ENCODE measurements at regions not wholly inside any gene's neighbourhood (a gene's known extent, or its start where the extent isn't known, plus 50 kb on each side); places are given as distances from the start of the nearest gene placed in this dataset.
"Not testable (repeated sequence)": the region's sequence is repeated elsewhere in the genome, so short reads cannot be mapped to it uniquely, and the experiment has no call there.

- H3K9me3 Mint-ChIP-seq = no peaks in the 10 kb centered on the region
- ATAC-seq (no peak), DNase-seq (no peak)
- H3K27me3 Mint-ChIP-seq = no peaks in the 10 kb centered on the region
- H3K4me3 Mint-ChIP-seq = no peak overlapping the region
- no peak overlapping the region for H3K27ac Mint-ChIP-seq
- no peaks in the 10 kb centered on the region for H3K4me1 Mint-ChIP-seq
These were observed 304.3 kb upstream of the MEF2C start for GRCh38 chr5:89187268-89187667.

- ATAC-seq (no peak), DNase-seq (no peak)
- no peak overlapping the region for H3K27ac Mint-ChIP-seq
- peaks cover 7% of the 10 kb centered on the region for H3K27me3 Mint-ChIP-seq
- H3K4me1 Mint-ChIP-seq = no peaks in the 10 kb centered on the region
- H3K4me3 Mint-ChIP-seq = no peak overlapping the region
- H3K9me3 Mint-ChIP-seq = no peaks in the 10 kb centered on the region
These were observed 298.6 kb upstream of the MEF2C start for GRCh38 chr5:89181546-89181945.

- DNase-seq (no peak), ATAC-seq (no peak)
- Mint-ChIP-seq H3K4me3 (no peak overlapping the region), H3K27ac (no peak overlapping the region), H3K4me1 (no peaks in the 10 kb centered on the region), H3K9me3 (no peaks in the 10 kb centered on the region), H3K27me3 (peaks cover 7% of the 10 kb centered on the region)
These were observed 296.7 kb upstream of the MEF2C start for GRCh38 chr5:89179731-89180130.

DNA sequence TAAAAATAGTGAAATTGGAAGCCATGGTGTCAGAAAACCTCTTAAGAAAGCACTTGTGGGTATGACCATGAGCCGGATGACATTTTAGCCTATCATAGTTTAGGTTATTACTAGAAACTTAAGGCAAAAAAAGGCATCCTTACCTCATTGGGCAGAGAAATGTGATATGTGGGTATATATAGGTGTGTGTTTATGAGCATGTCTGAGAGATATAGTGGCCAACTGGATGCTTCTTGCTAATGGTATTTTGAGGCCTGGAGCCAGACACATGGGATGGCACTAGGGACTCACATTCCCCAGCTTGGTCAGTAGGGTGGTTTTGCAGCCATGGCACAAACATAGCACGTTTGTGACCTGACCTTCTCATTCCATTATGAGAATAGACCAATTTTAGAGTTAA, 295.6 kb upstream of the MEF2C start:
- no peak overlapping the region for H3K4me3 Mint-ChIP-seq
- H3K4me1 Mint-ChIP-seq = no peaks in the 10 kb centered on the region
- H3K9me3 Mint-ChIP-seq = no peaks in the 10 kb centered on the region
- DNase-seq = no peak
- H3K27ac Mint-ChIP-seq = no peak overlapping the region
- peaks cover 7% of the 10 kb centered on the region for H3K27me3 Mint-ChIP-seq
- no peak for ATAC-seq

DNA sequence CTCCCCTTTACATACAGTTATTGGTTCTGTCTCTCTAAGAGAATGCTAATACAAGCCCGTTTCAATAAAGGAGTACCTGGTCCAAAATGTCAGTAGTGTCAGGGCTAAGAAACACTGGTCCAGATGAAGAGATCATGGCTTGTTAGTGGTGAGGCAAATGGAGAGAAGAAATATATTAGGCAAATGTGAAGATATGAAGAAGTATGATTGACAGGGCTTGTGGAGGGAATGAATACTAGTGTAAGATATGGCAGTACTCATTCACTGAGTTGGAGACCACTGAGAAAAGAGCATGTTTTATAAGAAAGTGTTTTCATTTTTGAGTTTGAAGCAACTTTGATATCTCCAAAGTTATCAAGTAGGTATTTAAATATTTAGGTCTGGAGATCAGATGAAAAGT, 290.5 kb upstream of the MEF2C start:
- DNase-seq = no peak
- Mint-ChIP-seq H3K4me3 (no peak overlapping the region), H3K9me3 (peaks cover 0 to 6% of the 10 kb centered on the region in 2 donors), H3K4me1 (no peaks in the 10 kb centered on the region), H3K27me3 (no peaks in the 10 kb centered on the region), H3K27ac (no peak overlapping the region)
- no peak for ATAC-seq

- no peak overlapping the region for H3K4me3 Mint-ChIP-seq
- no peaks in the 10 kb centered on the region for H3K4me1 Mint-ChIP-seq
- DNase-seq = no peak
- H3K27ac Mint-ChIP-seq = no peak overlapping the region
- no peaks in the 10 kb centered on the region for H3K27me3 Mint-ChIP-seq
- no peak for ATAC-seq
- H3K9me3 Mint-ChIP-seq = peaks cover 0 to 17% of the 10 kb centered on the region in 2 donors
These were observed 285.8 kb upstream of the MEF2C start for GRCh38 chr5:89168766-89169165.

GRCh38 chr5:89164703-89165102, 281.7 kb upstream of the MEF2C start:
- H3K27ac Mint-ChIP-seq, H3K4me3 Mint-ChIP-seq, ATAC-seq, DNase-seq, H3K27me3 Mint-ChIP-seq, H3K4me1 Mint-ChIP-seq: not testable (repeated sequence)
- H3K9me3 Mint-ChIP-seq = peaks cover 3 to 31% of the 10 kb centered on the region in 2 donors

- ATAC-seq (no peak), DNase-seq (no peak)
- H3K9me3 Mint-ChIP-seq = peaks cover 4 to 11% of the 10 kb centered on the region in 2 donors
- no peaks in the 10 kb centered on the region for H3K4me1 Mint-ChIP-seq
- H3K27ac Mint-ChIP-seq = no peak overlapping the region
- no peak overlapping the region for H3K4me3 Mint-ChIP-seq
- H3K27me3 Mint-ChIP-seq = no peaks in the 10 kb centered on the region
These were observed 273.2 kb upstream of the MEF2C start for GRCh38 chr5:89156226-89156625.

GRCh38 chr5:89147031-89147430, 264.0 kb upstream of the MEF2C start:
- no peak for ATAC-seq
- H3K27me3 Mint-ChIP-seq = no peaks in the 10 kb centered on the region
- no peaks in the 10 kb centered on the region for H3K4me1 Mint-ChIP-seq
- no peak for DNase-seq
- H3K4me3 Mint-ChIP-seq = no peak overlapping the region
- peaks cover 0 to 4% of the 10 kb centered on the region in 2 donors for H3K9me3 Mint-ChIP-seq
- no peak overlapping the region for H3K27ac Mint-ChIP-seq

- Mint-ChIP-seq H3K4me1 (no peaks in the 10 kb centered on the region), H3K27ac (no peak overlapping the region), H3K4me3 (no peak overlapping the region), H3K9me3 (peaks cover 0 to 10% of the 10 kb centered on the region in 2 donors), H3K27me3 (no peaks in the 10 kb centered on the region)
- DNase-seq = no peak
- ATAC-seq = no peak
These were observed 254.2 kb upstream of the MEF2C start for GRCh38 chr5:89137148-89137547.

DNA sequence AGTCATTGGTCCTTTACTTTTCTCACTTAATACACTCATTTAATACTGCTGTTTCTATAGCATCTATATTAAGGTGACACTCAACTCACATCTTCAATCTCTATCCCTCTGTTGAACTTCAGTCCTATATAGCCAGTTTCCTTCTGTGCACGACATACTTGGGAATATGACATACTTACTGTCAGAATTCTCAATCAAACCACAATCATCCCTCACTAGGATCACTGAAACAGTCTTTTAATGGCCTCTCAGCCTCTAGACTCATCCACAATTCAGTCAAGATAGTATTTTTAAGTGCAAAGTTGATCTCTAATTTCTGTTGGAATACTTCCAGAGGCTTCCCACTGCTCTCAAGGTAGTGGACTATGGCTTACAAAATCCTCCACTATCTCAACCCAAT, 251.0 kb upstream of the MEF2C start:
- ATAC-seq = no peak
- H3K4me3 Mint-ChIP-seq = no peak overlapping the region
- H3K27me3 Mint-ChIP-seq = no peaks in the 10 kb centered on the region
- no peaks in the 10 kb centered on the region for H3K9me3 Mint-ChIP-seq
- no peak for DNase-seq
- H3K4me1 Mint-ChIP-seq = no peaks in the 10 kb centered on the region
- no peak overlapping the region for H3K27ac Mint-ChIP-seq

DNA sequence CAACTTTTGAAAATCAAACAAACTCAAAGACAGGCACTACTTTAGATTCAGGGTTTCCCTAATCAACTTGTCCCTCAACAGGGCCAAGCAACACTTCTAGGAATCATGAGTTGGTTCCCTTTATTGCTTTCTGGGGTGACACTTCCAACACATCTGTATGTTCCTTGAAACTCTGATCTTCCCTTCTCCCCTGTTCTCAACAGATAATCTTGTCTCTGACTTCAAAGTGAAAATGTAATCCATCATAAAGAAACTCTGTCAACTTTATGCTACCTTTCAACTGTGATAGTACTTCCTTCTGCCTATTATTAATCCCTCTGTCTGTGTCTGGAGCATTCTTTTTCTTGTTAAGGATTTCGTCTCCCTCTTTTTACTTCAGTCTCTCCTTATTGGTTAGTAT, 250.1 kb upstream of the MEF2C start:
- ATAC-seq (no peak), DNase-seq (no peak)
- H3K9me3 Mint-ChIP-seq = peaks cover 0 to 3% of the 10 kb centered on the region in 2 donors
- H3K27me3 Mint-ChIP-seq = no peaks in the 10 kb centered on the region
- no peaks in the 10 kb centered on the region for H3K4me1 Mint-ChIP-seq
- H3K27ac Mint-ChIP-seq = no peak overlapping the region
- no peak overlapping the region for H3K4me3 Mint-ChIP-seq

DNA sequence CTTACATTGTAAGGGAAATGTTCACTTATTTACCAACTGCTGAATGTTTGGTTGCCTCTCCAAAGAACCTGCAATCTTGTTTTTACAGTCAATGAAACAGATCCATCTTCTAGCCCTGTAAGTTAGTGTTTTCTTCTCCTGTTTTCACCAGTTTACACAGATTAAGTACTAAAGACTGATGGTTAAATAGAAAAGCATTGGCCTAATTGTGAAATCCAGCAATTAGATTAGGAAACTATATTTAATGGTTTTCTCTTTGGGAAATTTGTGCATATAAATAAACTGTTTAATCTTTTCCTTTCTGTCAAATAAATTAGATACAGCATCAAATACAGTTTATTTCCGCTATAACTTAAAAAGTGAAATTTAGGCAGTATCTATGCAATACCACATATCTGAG, 247.9 kb upstream of the MEF2C start:
- DNase-seq = no peak
- peaks cover 0 to 3% of the 10 kb centered on the region in 2 donors for H3K9me3 Mint-ChIP-seq
- H3K27ac Mint-ChIP-seq = no peak overlapping the region
- ATAC-seq = no peak
- no peaks in the 10 kb centered on the region for H3K4me1 Mint-ChIP-seq
- no peaks in the 10 kb centered on the region for H3K27me3 Mint-ChIP-seq
- no peak overlapping the region for H3K4me3 Mint-ChIP-seq

- H3K4me3 Mint-ChIP-seq = no peak overlapping the region
- ATAC-seq = no peak
- DNase-seq = no peak
- peaks cover 2 to 3% of the 10 kb centered on the region in 2 donors for H3K9me3 Mint-ChIP-seq
- H3K4me1 Mint-ChIP-seq = no peaks in the 10 kb centered on the region
- H3K27me3 Mint-ChIP-seq = no peaks in the 10 kb centered on the region
- no peak overlapping the region for H3K27ac Mint-ChIP-seq
These were observed 247.0 kb upstream of the MEF2C start for GRCh38 chr5:89129941-89130340.

GRCh38 chr5:89128906-89129625, 246.1 kb upstream of the MEF2C start:
- no peaks in the 10 kb centered on the region for H3K4me1 Mint-ChIP-seq
- H3K9me3 Mint-ChIP-seq = peaks cover 8 to 9% of the 10 kb centered on the region in 2 donors
- ATAC-seq (no peak), DNase-seq (no peak)
- no peak overlapping the region for H3K27ac Mint-ChIP-seq
- no peak overlapping the region for H3K4me3 Mint-ChIP-seq
- no peaks in the 10 kb centered on the region for H3K27me3 Mint-ChIP-seq

- Mint-ChIP-seq H3K27me3 (no peaks in the 10 kb centered on the region), H3K4me3 (no peak overlapping the region), H3K27ac (no peak overlapping the region), H3K9me3 (peaks cover 8 to 9% of the 10 kb centered on the region in 2 donors), H3K4me1 (no peaks in the 10 kb centered on the region)
- DNase-seq = no peak
- ATAC-seq = no peak
These were observed 245.1 kb upstream of the MEF2C start for GRCh38 chr5:89128092-89128491.

DNA sequence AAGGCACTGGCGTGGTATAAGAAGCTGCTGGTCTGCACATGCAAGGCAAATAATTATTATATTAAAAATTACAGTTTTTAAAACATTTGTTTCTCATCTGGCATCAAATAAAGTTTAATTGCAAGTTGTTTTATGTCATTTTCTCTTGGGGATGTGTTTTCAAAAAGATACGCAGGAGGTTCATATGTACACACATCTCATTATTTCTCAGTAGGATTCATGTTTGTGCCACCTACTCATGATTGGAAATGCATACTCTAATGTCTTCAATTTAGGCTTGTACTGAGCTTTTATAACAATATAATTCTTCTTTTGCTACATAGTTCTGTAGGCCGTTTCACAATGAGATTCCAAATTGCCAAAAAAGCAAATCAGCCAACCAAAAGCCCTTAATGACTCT, 244.2 kb upstream of the MEF2C start:
- DNase-seq = no peak
- Mint-ChIP-seq H3K27me3 (no peaks in the 10 kb centered on the region), H3K4me3 (no peak overlapping the region), H3K27ac (no peak overlapping the region), H3K4me1 (no peaks in the 10 kb centered on the region), H3K9me3 (peaks cover 8 to 9% of the 10 kb centered on the region in 2 donors)
- no peak for ATAC-seq

All from stimulated activated naive CD8-positive, alpha-beta T cell treated with anti-CD3 and anti-CD28 coated beads, Interleukin-15, amount 100 ng/mL, for 72 hours (primary cell).